Esophagus muscularis mucosa (tissue), 4 donors: ENCODE measurements at regions not wholly inside any gene's neighbourhood (a gene's known extent, or its start where the extent isn't known, plus 50 kb on each side); places are given as distances from the start of the nearest gene placed in this dataset.

Experiments
- EP300 ChIP-seq: sonication (generic); formaldehyde crosslinking; IDR thresholded peaks from one replicate; pipeline ENCODE4 v1.6.1; 2017; ENCODE audit warnings: antibody characterized with exemption
- POLR2AphosphoS5 ChIP-seq, 2 donors: sonication (generic); formaldehyde crosslinking; IDR thresholded peaks; one replicate each; pipeline ENCODE4 v1.6.1; 2017; ENCODE audit warnings: antibody characterized with exemption in 2 of 2
- TF ChIP-seq, protein P1 (sequence below), 3 experiments: fragments of 200-600 bp in 2 of 3; fragments of 450-650 bp in 1 of 3; sonication (generic) in 2 of 3; IDR thresholded peaks; one replicate each; pipeline ENCODE4 v1.5.1; 2017 to 2019; ENCODE audit warnings: antibody characterized with exemption in 3 of 3, mild to moderate bottlenecking in 2 of 3, moderate library complexity in 1 of 3

GRCh38 chr3:161641287-161641686 is 144.7 kb downstream of the OTOL1 start:
- TF ChIP-seq, protein P1, sequence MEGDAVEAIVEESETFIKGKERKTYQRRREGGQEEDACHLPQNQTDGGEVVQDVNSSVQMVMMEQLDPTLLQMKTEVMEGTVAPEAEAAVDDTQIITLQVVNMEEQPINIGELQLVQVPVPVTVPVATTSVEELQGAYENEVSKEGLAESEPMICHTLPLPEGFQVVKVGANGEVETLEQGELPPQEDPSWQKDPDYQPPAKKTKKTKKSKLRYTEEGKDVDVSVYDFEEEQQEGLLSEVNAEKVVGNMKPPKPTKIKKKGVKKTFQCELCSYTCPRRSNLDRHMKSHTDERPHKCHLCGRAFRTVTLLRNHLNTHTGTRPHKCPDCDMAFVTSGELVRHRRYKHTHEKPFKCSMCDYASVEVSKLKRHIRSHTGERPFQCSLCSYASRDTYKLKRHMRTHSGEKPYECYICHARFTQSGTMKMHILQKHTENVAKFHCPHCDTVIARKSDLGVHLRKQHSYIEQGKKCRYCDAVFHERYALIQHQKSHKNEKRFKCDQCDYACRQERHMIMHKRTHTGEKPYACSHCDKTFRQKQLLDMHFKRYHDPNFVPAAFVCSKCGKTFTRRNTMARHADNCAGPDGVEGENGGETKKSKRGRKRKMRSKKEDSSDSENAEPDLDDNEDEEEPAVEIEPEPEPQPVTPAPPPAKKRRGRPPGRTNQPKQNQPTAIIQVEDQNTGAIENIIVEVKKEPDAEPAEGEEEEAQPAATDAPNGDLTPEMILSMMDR (IDR thresholded peaks at IDR 0.05) = no peak
- TF ChIP-seq EP300 (no peak), POLR2AphosphoS5 (IDR thresholded peaks at IDR 0.05) (no peak)
